GM18499 (cell line): ENCODE measurements at regions not wholly inside any gene's neighbourhood (a gene's known extent, or its start where the extent isn't known, plus 50 kb on each side); places are given as distances from the start of the nearest gene placed in this dataset.
"Not testable (repeated sequence)": the region's sequence is repeated elsewhere in the genome, so short reads cannot be mapped to it uniquely, and the experiment has no call there.

ENCODE experiments used
- ATAC-seq: cut with Tn5 transposase; IDR thresholded peaks from one replicate; pipeline ENCODE4 v1.9.1; 2021; ENCODE audit warnings: moderate number of reproducible peaks; ENCODE audit not compliant: insufficient read depth, unreplicated experiment

GRCh38 chr2:138356178-138356577 lies 145.4 kb upstream of the SPOPL start:
- ATAC-seq: no peak

GRCh38 chr2:138359532-138359931 lies 142.0 kb upstream of the SPOPL start:
- ATAC-seq: no peak

- no peak for ATAC-seq
Measured at GRCh38 chr2:138364554-138365162, 136.9 kb upstream of the SPOPL start.

- no peak for ATAC-seq
Measured at GRCh38 chr2:138365581-138365980, 136.0 kb upstream of the SPOPL start.

GRCh38 chr2:138369856-138370255 lies 131.7 kb upstream of the SPOPL start:
- ATAC-seq: no peak

GRCh38 chr2:138373993-138374408 lies 127.6 kb upstream of the SPOPL start:
- ATAC-seq: peak; percentile 65

- no peak for ATAC-seq
Measured at GRCh38 chr2:138381373-138381772, 120.2 kb upstream of the SPOPL start.

- ATAC-seq: no peak
Measured at GRCh38 chr2:138382672-138383071, 118.9 kb upstream of the SPOPL start.

GRCh38 chr2:138386191-138386590 lies 115.4 kb upstream of the SPOPL start:
- ATAC-seq: not testable (repeated sequence)

GRCh38 chr2:138389063-138389462 lies 112.5 kb upstream of the SPOPL start:
- no peak for ATAC-seq

GRCh38 chr2:138390316-138390945 lies 111.1 kb upstream of the SPOPL start:
- ATAC-seq: no peak

- ATAC-seq: no peak
Measured at GRCh38 chr2:138391946-138392345, 109.6 kb upstream of the SPOPL start.

GRCh38 chr2:138395565-138396306 lies 105.8 kb upstream of the SPOPL start:
- ATAC-seq: no peak

- no peak for ATAC-seq
Measured at GRCh38 chr2:138396843-138397242, 104.7 kb upstream of the SPOPL start.

GRCh38 chr2:138403431-138403927 lies 98.1 kb upstream of the SPOPL start:
- no peak for ATAC-seq

GRCh38 chr2:138414014-138414413 lies 87.6 kb upstream of the SPOPL start:
- no peak for ATAC-seq

GRCh38 chr2:138415985-138416384 lies 85.6 kb upstream of the SPOPL start:
- ATAC-seq: no peak

- no peak for ATAC-seq
Measured at GRCh38 chr2:138418453-138418852, 83.1 kb upstream of the SPOPL start.

GRCh38 chr2:138421315-138421970 lies 80.1 kb upstream of the SPOPL start:
- no peak for ATAC-seq

- ATAC-seq: no peak
Measured at GRCh38 chr2:138421971-138422335, 79.6 kb upstream of the SPOPL start.

GRCh38 chr2:138423198-138423597 lies 78.4 kb upstream of the SPOPL start:
- no peak for ATAC-seq
